22Rv1 (cell line): ENCODE measurements at regions not wholly inside any gene's neighbourhood (a gene's known extent, or its start where the extent isn't known, plus 50 kb on each side); places are given as distances from the start of the nearest gene placed in this dataset.

Experiments
- CTCF ChIP-seq: fragments of 450-650 bp; IDR thresholded peaks from 2 replicates; pipeline ENCODE4 v1.5.1; 2017; ENCODE audit warnings: mild to moderate bottlenecking
- ZFX ChIP-seq: fragments of 450-650 bp; IDR thresholded peaks from 2 replicates; pipeline ENCODE4 v1.6.1; 2017; ENCODE audit warnings: antibody characterized with exemption, borderline replicate concordance

GRCh38 chr3:59658866-59659265, 609.0 kb upstream of the CFAP20DC start:
- TF ChIP-seq CTCF = no peak
- TF ChIP-seq ZFX = no peak
